Femur (tissue), 1 donor: ENCODE measurements at regions not wholly inside any gene's neighbourhood (a gene's known extent, or its start where the extent isn't known, plus 50 kb on each side); places are given as distances from the start of the nearest gene placed in this dataset.

Source experiments
- DNase-seq: peaks from one replicate; pipeline ENCODE4 v3.0.0-alpha.2; 2017

DNA sequence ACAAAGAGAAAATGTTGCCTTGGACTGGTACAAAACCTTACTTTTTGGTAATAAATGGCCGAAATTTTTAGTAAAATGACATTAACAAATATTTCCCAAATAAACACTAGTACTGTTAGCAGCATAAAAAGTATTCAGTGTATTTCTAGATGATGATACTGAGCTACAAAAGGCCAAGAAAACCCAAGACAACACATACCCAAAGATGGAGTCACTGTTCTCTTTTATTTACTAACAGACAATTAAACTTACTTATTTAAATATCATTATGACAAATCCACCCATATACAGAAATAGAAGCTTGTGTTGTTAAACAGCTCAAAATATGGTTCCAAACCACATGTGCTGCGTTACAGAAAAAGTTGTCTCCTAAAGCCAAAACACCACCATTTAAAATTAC, 239.9 kb downstream of the ZEB2 start:
- DNase-seq: no peak

DNA sequence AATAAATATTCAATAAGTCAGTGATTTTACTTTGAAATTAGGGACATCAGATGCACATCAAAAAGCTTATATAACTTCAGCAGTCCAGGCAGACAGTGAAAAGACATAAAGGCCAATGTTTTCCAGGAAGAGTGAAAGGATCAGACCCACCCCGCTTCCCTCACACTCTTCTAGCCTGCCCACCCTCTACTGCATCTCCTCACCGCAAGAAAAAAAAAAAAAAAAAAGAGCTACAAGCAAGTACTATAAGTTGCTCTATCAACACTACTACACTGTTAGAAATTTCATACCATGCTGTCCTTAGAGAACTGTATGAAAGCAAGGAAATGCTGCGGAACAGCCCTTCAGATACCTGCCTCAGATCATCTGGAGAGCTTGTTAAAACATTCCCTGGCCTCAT, 240.8 kb downstream of the ZEB2 start:
- DNase-seq: no peak

DNA sequence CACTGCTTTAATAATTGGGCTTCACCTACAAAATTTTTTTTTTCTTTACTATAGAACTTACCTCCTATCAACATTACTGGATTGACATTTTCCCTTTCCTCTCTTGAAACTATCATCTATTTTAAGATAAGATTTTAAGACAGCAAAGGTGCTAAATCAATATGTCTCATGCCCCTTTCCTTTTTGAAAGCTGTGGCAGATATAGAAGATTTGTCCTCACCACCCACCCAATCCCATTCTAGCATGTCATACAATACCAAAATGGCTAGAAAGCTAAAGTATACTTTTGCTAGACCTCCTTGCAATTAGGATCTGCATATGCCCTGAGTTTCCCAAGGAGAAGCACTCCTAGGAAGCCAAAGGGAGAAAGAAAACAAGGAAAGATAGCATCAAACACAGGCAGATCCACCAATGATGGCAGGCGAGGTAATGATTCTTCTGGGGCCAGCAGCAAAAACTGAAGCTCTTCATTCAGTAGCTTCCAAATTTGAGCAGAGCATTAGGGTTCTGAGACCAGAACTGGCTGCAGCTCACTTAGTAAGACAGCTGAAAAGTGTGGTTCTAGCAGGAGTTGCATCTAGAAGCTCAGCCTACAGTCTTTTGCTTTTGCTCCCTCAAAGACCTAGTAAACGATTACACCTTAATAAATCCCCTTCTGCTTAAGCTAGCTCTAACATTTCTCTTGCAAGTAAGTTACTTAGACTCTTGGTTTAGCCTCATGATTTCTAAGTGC, 242.1 kb downstream of the ZEB2 start:
- no peak for DNase-seq

DNA sequence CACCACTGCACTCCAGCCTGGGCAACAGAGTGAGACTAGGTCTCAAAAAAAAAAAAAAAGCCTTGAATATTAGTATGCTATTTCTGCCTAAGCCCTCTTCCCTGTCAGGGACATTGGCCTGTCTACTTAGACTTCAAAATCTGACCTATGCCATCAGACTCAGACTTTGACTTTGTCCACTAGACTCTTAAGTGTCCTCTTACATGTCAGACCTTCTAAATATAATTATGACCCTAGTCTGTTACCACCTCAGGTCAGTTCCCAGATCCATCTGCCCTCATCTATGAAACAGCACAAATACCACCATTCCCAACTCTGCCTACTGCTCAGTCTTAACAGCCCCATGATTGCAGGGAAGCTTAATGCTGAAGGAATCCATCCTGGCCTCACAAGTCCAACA, 244.6 kb downstream of the ZEB2 start:
- no peak for DNase-seq

DNA sequence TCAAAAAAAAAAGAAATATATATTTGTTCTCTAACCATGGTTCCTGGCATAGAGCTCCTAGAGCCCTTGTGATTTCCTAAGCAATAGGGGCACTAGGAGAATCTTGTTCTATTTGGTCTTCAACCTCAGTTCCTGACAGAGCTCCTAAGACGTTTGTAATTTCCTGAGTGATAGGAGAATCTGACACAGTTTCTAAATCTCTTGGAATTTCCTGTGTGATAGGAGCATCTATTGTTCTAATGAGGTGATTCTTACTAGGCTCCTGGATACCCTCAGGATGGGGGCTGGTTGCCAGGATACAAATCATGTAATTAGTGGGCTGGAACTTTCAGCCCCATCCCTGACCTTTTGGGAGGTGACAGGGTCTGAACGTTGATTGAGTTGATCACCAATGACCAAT, 245.8 kb downstream of the ZEB2 start:
- no peak for DNase-seq

DNA sequence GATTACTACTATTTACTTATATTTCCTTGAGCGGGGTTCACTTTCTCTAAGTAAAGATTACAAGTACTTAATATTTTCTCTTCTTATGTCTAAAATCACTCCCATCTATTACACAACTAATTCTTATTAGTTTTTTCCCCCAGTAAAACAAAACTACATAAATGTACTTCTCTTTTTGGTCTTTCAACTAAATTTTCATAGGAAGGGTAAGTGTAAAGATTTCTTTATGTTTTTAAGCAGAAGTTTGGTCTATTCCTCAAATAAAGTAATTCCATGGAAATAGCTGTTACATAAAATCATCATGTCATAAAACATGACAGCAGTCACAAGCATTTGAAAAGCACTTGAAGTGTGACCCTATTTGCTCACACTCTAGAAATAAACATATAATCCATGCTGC, 249.0 kb downstream of the ZEB2 start:
- no peak for DNase-seq

DNA sequence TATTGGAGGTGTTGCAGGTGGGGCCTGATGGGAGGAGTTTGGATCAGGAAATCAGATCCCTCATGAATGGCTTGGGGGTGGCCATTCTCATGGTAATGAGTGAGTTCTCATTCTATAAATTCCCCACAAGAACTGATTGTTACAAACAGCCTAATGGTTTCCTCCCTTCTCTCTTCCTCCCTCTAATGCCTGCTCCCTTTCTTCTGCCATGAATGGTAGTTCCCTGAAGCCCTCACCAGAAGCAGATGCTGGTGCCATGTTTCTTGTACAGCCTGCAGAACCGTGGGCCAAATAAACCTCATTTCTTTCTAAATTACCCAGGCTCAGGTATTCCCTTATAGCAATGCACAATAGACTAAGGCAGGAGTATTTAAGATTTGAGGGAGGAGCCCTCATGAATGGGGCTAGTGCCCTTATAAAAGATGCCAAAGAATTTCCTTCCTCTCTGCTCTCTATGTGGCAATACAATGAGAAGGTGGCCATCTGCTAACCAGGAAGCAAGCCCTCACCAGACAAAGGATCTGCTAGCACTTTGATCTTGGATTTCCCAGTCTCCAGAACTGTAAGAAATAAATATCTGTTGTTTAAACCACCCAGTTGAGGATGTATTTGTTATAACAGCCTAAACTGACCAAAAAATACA, 251.8 kb downstream of the ZEB2 start:
- no peak for DNase-seq

DNA sequence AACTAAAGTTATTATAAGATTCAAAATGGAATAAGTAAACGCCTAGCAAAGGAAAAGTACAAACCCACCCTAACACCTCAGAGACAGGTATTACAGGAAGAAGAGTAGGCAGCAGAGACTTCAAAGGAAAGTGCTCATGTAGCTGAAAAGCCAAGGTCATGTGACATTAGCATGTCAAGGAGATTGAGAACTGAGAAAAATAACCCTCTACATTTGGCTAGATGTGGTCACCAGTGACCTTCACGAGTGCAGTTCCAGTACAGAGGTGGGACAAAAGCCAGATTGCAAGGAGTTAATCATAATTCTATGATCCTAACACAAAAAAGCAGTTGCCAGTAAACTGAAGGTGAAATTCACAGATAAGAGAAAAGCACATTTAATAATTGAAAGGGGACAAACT, 252.7 kb downstream of the ZEB2 start:
- no peak for DNase-seq

DNA sequence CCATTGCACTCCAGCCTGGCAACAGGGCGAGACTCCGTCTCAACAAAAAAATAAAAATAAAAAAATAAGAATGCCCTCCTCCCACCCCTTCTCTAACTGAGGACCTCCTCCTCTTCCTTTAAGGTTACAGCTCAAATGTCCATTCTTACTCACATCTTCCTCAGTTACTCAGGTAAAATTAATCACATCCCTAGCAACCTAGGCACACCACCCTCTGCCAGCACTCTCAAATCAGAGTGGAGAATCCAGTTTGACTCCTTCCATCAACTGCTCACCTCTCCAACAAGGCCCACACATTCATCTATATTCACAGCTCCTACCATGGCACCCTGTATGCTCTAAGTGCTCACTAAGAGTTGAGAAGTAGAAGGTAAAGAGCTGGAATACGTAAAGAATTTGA, 254.3 kb downstream of the ZEB2 start:
- no peak for DNase-seq

DNA sequence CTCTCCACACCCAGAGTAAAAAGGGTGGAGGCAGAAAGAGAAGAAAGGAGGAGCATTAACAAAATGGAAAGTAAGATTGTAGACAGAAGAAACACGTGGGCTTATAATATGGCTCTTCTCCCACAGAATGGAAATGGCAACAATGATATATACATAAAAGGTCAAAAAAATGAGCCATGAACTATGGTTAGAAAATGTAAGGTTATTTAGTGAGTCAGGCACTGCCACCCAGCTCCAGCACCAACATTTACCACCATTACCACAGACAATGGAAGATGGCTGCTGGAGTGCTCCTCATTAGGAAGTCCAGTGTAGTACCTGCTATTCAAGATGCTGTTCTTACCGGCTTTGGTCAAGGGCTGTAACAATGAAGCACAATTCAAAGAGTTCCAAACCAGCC, 258.0 kb downstream of the ZEB2 start:
- no peak for DNase-seq

DNA sequence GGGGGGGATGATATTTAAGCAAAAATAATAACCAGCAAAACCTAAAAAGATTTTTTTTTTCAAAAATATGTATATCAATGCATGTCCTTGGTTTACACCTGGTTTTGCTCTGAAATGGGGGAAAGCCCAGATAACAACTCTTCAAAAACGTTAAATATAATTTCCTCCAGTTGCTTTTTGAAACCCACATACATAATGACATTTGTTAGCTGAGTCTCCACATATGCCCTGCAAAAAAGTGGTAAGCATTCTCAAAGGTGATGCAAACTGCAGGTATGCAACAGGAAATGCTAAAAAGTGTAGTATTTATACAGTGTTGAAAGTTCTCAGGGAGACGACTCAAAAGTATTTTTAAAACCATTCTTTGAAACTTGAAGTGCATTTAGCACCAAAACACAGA, 258.6 kb downstream of the ZEB2 start:
- no peak for DNase-seq

DNA sequence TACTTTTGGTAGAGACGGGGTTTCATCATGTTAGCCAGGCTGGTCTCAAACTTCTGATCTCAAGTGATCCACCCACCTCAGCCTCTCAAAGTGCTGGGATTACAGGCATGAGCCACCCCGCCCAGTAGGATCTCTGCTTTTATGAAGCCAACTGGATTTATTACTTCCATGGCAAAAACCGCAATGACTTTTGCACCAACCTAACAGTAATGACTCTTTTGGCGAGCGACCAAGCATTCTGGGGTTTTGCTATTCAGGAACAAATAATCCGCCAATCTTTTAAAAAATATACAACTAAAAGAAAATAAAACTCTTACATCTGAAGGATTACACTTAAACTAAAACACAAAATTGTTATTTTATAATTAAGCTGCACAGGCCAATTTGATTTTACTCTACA, 260.6 kb downstream of the ZEB2 start:
- no peak for DNase-seq

DNA sequence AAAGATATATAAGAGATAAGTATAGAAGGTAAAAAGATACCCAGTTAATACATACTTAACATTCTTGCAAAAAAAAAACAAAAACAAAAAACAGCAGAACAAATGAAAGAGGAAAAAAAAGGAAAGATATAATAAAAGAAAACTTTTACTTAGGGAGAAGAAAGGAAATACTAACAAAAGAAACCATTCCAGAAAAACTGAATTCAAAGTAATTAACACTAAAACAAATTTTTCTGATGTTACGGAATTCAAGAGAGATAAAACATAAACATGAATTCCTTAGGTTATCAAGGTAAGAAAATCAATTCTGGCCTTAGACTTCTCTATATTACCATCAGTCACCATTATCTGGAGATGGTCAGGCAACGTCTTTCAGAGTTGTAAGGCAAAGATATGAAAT, 261.8 kb downstream of the ZEB2 start:
- DNase-seq: no peak

DNA sequence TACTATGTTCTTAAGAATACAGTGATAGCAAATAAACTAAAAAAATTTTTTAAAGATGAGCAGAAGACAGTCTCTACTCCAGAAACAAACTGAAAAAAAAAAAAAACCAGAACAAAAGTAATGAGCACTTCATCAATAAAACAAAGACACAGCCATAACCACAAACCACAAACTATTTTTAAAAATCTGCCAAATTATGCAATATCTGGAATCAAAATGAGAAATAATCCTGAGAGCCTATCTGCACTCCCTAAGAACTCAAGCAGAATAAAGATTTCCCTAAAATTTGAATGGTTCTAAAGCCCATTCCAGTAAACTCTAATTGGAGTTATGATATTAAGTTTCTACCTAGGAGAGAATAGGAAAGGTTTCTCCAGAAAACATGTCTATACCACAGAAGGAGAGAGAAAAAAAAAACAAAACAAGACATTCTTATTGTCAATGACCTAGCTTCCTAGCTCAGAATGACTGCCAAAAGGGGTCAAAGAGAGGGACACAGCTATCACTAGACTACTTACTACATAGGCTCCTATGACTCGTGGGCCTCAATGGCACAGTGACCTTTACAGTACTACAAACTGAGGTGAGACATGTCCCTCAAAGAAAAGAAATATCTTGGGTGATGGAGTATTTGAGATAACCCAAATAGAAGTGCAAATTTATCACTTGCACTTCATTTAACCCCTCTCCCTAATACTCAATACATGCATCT, 262.8 kb downstream of the ZEB2 start:
- no peak for DNase-seq

DNA sequence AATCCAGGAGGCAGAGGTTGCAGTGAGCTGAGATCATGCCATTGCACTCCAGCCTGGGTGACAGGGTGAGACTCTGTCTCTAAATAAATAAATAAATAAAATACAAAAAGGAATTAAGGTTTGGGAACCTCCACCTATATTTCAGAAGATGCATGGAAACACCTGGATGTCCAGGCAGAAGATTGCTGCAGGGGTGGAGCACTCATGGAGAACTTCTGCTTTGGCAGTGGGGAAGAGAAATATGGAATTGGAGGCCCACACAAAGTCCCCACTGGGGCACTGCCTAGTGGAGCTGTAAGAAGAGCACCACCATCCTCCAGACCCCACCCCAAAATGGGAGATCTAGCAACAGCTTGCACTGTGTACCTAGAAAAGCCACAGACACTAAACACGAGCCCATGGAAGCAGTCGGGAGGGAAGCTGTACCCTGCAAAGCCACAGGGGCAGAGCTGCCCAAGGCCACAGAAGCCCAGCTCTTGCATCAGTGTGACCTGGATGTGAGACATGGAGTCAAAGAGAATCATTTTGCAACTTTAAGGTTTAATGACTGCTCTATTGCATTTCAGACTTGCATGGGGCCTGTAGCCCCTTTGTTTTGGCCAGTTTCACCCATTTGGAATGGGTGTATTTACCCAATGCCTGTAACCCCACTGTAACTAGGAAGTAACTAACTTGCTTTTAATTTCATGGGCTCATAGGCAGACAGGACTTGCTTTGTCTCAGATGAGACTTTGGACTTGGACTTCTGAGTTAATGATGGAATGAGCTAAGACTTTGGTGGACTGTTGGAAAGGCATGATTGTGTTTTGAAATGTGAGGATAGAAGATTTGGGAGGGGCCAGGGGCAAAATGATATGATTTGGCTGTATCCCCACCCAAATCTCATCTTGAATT, 265.3 kb downstream of the ZEB2 start:
- DNase-seq: no peak

DNA sequence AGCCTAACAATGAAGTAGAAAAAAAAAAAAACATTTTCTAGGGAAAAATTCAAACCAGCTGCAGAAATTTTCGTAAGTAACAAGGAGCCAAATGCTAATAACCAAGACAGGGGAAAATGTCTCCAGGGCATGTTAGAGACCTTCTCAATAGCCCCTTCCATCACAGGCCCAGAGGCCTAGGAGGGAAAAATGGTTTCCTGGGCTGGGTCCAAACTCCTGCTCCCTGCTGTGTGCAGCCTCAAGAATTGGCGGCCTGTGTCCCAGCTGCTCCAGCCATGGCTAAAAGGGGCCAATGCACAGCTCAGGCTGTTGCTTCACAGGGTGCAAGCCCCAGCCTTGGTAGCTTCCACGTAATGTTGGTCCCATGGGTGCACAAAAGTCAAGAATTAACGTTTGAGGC, 266.2 kb downstream of the ZEB2 start:
- DNase-seq: no peak

DNA sequence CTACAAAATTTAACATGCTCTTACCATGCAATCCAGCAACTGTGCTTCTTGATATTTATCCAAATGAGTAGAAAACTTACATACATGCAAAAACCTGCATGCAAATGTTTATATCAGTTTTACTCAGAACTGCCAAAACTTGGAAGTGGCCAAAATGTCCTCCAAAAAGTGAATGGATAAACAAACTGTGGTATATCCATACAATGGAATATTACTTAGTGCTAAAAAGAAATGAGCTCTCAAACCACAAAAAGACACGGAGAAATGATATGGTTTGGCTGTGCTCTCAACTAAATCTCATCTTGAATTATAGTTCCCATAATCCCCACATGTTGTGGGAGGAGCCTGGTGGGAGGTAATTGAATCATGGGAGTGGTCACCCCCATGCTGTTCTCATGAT, 267.2 kb downstream of the ZEB2 start:
- DNase-seq: no peak

DNA sequence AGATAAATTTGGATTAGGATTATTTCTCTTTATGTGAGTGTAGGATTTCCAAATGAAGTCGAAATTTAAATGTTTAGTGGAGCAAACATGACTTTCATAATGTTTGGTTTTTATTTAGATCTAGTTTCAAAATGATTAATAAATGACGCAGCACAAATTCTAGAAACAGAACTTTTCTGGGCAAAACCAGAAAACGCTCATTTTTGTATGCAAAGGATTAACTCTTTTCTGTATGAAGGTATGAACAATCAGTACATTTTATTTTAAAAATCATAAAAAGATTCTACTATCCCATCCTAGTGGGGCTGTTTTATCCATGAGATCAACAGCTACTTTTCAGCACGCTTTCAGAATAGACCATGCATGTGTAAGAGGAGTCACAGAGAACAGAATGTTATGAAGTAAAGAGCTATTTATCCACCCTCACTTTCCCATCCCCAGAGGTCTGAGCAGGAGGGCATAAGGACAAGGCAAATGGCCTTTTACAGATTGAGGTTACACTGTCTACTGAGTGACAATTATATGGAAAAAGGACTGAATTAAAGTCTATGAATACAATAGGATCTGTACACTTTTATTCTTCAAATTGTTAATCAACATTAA, 270.8 kb downstream of the ZEB2 start:
- no peak for DNase-seq

DNA sequence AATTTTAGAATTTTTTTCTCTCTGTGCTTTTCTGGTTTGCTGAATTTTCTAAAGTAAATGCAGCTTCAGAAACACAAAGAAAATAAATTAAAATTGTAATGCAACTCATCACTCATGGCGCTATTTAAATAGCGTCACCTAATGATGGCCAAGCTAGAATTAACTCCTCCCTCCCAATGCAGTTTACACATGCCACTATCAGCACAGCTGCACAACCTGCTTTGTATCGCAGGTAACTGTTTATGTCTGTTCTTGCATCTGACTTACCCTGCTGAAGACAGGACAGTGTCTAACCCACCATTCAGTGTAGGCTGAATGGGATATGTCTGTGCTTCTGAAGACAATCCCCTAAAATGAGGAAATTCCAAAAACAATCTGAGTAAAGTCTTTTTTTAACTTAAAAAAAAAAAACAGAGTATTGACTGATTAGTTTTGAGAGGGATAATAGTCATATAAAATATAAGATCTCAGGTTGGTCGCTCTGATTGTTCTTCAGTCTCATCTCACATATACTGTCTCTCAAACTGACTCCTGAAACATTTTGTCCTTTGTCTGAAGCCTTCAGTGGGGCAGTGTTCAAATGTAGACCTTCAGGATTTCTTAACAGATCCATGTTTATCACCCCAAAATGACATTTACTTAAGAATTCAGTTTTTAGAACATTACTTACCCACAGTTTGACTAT, 271.4 kb downstream of the ZEB2 start:
- no peak for DNase-seq

DNA sequence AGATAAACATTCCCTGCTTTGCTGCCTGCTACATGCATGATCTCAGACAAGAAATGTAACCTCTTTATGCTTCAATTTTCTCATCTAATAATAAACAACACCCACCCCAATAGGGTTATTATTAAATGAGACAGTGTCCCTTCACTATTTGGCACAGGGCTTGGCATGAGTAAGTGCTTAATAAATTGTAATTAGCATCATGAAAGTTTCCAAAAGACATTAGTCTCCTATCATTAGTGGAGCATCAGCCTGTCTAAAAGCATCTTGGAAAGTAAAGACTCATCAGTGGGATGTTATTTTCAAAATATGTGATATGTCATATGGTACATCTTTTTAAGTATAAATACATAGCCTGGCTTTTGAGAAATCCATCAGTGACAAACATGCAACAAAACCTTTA, 275.0 kb downstream of the ZEB2 start:
- DNase-seq: no peak

DNA sequence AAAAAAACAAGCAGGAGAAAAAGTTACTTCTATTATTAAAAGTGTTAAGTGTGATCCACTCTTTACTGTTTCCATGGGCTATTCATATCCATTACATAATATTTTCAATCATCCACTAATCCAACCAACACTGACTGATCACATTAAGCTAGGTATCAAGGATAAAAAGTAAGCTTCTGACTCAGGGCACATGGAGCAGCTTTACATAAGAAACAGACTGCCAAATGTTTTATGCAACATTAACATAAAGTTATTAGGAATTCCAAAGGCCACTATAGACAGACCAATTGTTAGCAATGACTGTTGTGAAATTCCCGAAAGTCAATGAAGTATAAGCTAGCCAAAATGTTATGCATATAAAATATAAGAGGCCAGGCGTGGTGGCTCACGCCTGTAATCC, 277.6 kb downstream of the ZEB2 start:
- no peak for DNase-seq

DNA sequence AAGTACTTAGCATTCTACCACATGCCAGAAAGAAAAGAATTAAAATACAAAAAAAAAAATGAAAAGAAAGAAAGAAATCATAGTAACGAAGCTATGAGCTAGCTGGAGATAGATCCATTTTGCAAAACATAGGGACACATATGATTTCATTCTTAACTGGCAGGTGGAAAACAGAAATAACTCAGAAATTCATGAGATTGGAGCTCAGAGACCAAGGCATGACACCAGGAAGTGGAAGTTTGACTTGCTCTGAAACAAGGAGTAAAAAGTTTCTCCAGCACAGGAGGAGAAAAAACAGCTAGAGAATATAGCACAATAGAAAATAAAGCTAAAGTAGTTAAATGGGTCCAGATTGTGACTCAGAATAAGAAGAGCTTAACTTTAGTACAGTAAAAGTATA, 278.1 kb downstream of the ZEB2 start:
- DNase-seq: no peak
